Calu3 (cell line): ENCODE measurements at regions not wholly inside any gene's neighbourhood (a gene's known extent, or its start where the extent isn't known, plus 50 kb on each side); places are given as distances from the start of the nearest gene placed in this dataset.

Experiments
- BruUV-seq: library from RNA; stranded (reverse); fragments of 400-500 nt; replicated peaks from 2 replicates; lab custom pipeline; 2021; lab: Mats Ljungman, UMichigan
- CTCF ChIA-PET: fragments of 300-600 bp; sonication (Branson Sonifier 250); formaldehyde crosslinking; loops from one replicate; lab custom pipeline; 2022; ENCODE audit warnings: antibody characterized with exemption; lab: Charles Lee
- DNase-seq: peaks from one replicate; pipeline ENCODE4 v3.0.0; 2022
- H3K27ac Mint-ChIP-seq: one replicate; pipeline ENCODE4 v1.8.0; 2022; ENCODE audit warnings: mixed read lengths; ENCODE audit not compliant: unreplicated experiment
- H3K27me3 Mint-ChIP-seq: one replicate; pipeline ENCODE4 v1.8.0; 2022; ENCODE audit warnings: mixed read lengths; ENCODE audit not compliant: unreplicated experiment
- H3K36me3 Mint-ChIP-seq: one replicate; pipeline ENCODE4 v1.8.0; 2022; ENCODE audit warnings: mild to moderate bottlenecking, moderate library complexity, mixed read lengths; ENCODE audit not compliant: insufficient read depth, unreplicated experiment
- H3K4me1 Mint-ChIP-seq: one replicate; pipeline ENCODE4 v1.8.0; 2022; ENCODE audit warnings: mild to moderate bottlenecking, low read depth, mixed read lengths; ENCODE audit not compliant: unreplicated experiment
- H3K4me3 Mint-ChIP-seq: one replicate; pipeline ENCODE4 v1.8.0; 2022; ENCODE audit warnings: mild to moderate bottlenecking, low read depth, moderate library complexity, mixed read lengths; ENCODE audit not compliant: unreplicated experiment
- H3K9me3 Mint-ChIP-seq: one replicate; pipeline ENCODE4 v1.8.0; 2022; ENCODE audit warnings: low read depth, mixed read lengths; ENCODE audit not compliant: unreplicated experiment
- CTCF ChIP-seq: fragments of 200-600 bp; IDR thresholded peaks from one replicate; pipeline ENCODE4 v1.8.0; 2022; ENCODE audit warnings: antibody characterized with exemption; ENCODE audit not compliant: unreplicated experiment
- intact Hi-C: fragments of 100-400 bp; cut with micrococcal nuclease; formaldehyde crosslinking; loops from one replicate; pipeline ENCODE4 v1.10.0; 2022; ENCODE audit not compliant: unreplicated experiment

- BruUV-seq, result no TSS peak
- no peaks in the 10 kb centered on the region for H3K9me3 Mint-ChIP-seq
- H3K36me3 Mint-ChIP-seq, result no peaks in the 10 kb centered on the region
- no peak for TF ChIP-seq CTCF
- intact Hi-C loops, result no loop called here
- H3K4me1 Mint-ChIP-seq, result peaks cover 18% of the 10 kb centered on the region
- no peak for DNase-seq
- no peak overlapping the region for H3K27ac Mint-ChIP-seq
- no peaks in the 10 kb centered on the region for H3K27me3 Mint-ChIP-seq
- H3K4me3 Mint-ChIP-seq, result no peak overlapping the region
- CTCF ChIA-PET, result interaction anchor here (0.6 kb wide), 1 partner anchor 26 kb away, joined by 3 read pairs; no protein-coding TSS in a partner anchor
Measured at GRCh38 chr2:238646281-238646680, 201.6 kb upstream of the TWIST2 start.

GRCh38 chr2:238646803-238647202 is 201.1 kb upstream of the TWIST2 start:
- no peak overlapping the region for H3K27ac Mint-ChIP-seq
- H3K27me3 Mint-ChIP-seq, result no peaks in the 10 kb centered on the region
- intact Hi-C loops, result no loop called here
- no peak for DNase-seq
- no peaks in the 10 kb centered on the region for H3K36me3 Mint-ChIP-seq
- CTCF ChIA-PET, result no interaction called here
- no peak for TF ChIP-seq CTCF
- no peak overlapping the region for H3K4me3 Mint-ChIP-seq
- BruUV-seq, result no TSS peak
- no peaks in the 10 kb centered on the region for H3K9me3 Mint-ChIP-seq
- H3K4me1 Mint-ChIP-seq, result peaks cover 18% of the 10 kb centered on the region

- Mint-ChIP-seq H3K27me3 (peaks cover 9% of the 10 kb centered on the region), H3K4me3 (no peak overlapping the region), H3K9me3 (no peaks in the 10 kb centered on the region), H3K27ac (no peak overlapping the region), H3K36me3 (no peaks in the 10 kb centered on the region), H3K4me1 (peaks cover 10% of the 10 kb centered on the region)
- intact Hi-C loops, result no loop called here
- CTCF ChIA-PET, result no interaction called here
- no peak for DNase-seq
- no TSS peak for BruUV-seq
- no peak for TF ChIP-seq CTCF
Measured at GRCh38 chr2:238649123-238649522, 198.8 kb upstream of the TWIST2 start.

- no peak for TF ChIP-seq CTCF
- H3K27ac Mint-ChIP-seq, result no peak overlapping the region
- H3K4me3 Mint-ChIP-seq, result no peak overlapping the region
- intact Hi-C loops, result no loop called here
- no peaks in the 10 kb centered on the region for H3K9me3 Mint-ChIP-seq
- CTCF ChIA-PET, result no interaction called here
- H3K4me1 Mint-ChIP-seq, result peaks cover under 1% of the 10 kb centered on the region
- H3K36me3 Mint-ChIP-seq, result no peaks in the 10 kb centered on the region
- H3K27me3 Mint-ChIP-seq, result peaks cover 9% of the 10 kb centered on the region
- no TSS peak for BruUV-seq
- DNase-seq, result no peak
Measured at GRCh38 chr2:238649936-238650518, 197.9 kb upstream of the TWIST2 start.
